Activated naive CD4-positive, alpha-beta T cell treated with anti-CD3 and anti-CD28 coated beads, Interleukin-2, amount 10 ng/mL, durations not matched to agents 7 days and 5 days (primary cell): ENCODE measurements at regions not wholly inside any gene's neighbourhood (a gene's known extent, or its start where the extent isn't known, plus 50 kb on each side); places are given as distances from the start of the nearest gene placed in this dataset.

Experiments used
- CTCF ChIA-PET: fragments of 350-600 bp; sonication (Branson Sonifier 250); formaldehyde crosslinking; loops from one replicate; lab custom pipeline; 2021; ENCODE audit warnings: antibody characterized with exemption; lab: Charles Lee
- DNase-seq: peaks from one replicate; pipeline ENCODE4 v3.0.0-alpha.2; 2020
- H3K27ac Mint-ChIP-seq: one replicate; pipeline ENCODE4 v1.8.0; 2021; ENCODE audit warnings: mild to moderate bottlenecking, moderate library complexity, mixed read lengths
- H3K27me3 Mint-ChIP-seq: one replicate; pipeline ENCODE4 v1.8.0; 2021; ENCODE audit warnings: mild to moderate bottlenecking, mixed read lengths
- H3K36me3 Mint-ChIP-seq: one replicate; pipeline ENCODE4 v1.8.0; 2021; ENCODE audit warnings: mixed read lengths
- H3K4me1 Mint-ChIP-seq: one replicate; pipeline ENCODE4 v1.8.0; 2021; ENCODE audit warnings: mixed read lengths
- H3K4me3 Mint-ChIP-seq: one replicate; pipeline ENCODE4 v1.8.0; 2021; ENCODE audit warnings: mild to moderate bottlenecking, moderate library complexity, mixed read lengths
- H3K9me3 Mint-ChIP-seq: one replicate; pipeline ENCODE4 v1.8.0; 2021; ENCODE audit warnings: mixed read lengths

GRCh38 chr11:115931548-115932083 lies 427.4 kb upstream of the CADM1 start:
- H3K4me3 Mint-ChIP-seq, result no peak overlapping the region
- no peaks in the 10 kb centered on the region for H3K36me3 Mint-ChIP-seq
- H3K27me3 Mint-ChIP-seq, result no peaks in the 10 kb centered on the region
- no peak overlapping the region for H3K27ac Mint-ChIP-seq
- H3K4me1 Mint-ChIP-seq, result no peaks in the 10 kb centered on the region
- no peaks in the 10 kb centered on the region for H3K9me3 Mint-ChIP-seq
- CTCF ChIA-PET, result no interaction called here
- DNase-seq, result no peak

- Mint-ChIP-seq H3K4me1 (no peaks in the 10 kb centered on the region), H3K36me3 (no peaks in the 10 kb centered on the region), H3K4me3 (no peak overlapping the region), H3K27ac (no peak overlapping the region), H3K27me3 (no peaks in the 10 kb centered on the region), H3K9me3 (peaks cover 3% of the 10 kb centered on the region)
- CTCF ChIA-PET, result no interaction called here
- no peak for DNase-seq
Measured at GRCh38 chr11:115930886-115931547, 426.8 kb upstream of the CADM1 start.

- CTCF ChIA-PET, result no interaction called here
- no peak overlapping the region for H3K4me3 Mint-ChIP-seq
- peaks cover 3% of the 10 kb centered on the region for H3K9me3 Mint-ChIP-seq
Measured at GRCh38 chr11:115930291-115930690, 426.1 kb upstream of the CADM1 start.

GRCh38 chr11:115929618-115930129 lies 425.5 kb upstream of the CADM1 start:
- Mint-ChIP-seq H3K27me3 (no peaks in the 10 kb centered on the region), H3K4me3 (no peak overlapping the region), H3K36me3 (no peaks in the 10 kb centered on the region), H3K4me1 (no peaks in the 10 kb centered on the region), H3K27ac (no peak overlapping the region), H3K9me3 (peaks cover 3% of the 10 kb centered on the region)
- CTCF ChIA-PET, result no interaction called here
- DNase-seq, result no peak

More at GRCh38 chr11:115930291-115930690, 426.1 kb upstream of the CADM1 start:
- Mint-ChIP-seq H3K27me3 (no peaks in the 10 kb centered on the region), H3K36me3 (no peaks in the 10 kb centered on the region), H3K27ac (no peak overlapping the region), H3K4me1 (no peaks in the 10 kb centered on the region)
- no peak for DNase-seq

GRCh38 chr11:115928811-115929210 lies 424.6 kb upstream of the CADM1 start:
- no peak overlapping the region for H3K27ac Mint-ChIP-seq
- DNase-seq, result no peak
- H3K36me3 Mint-ChIP-seq, result no peaks in the 10 kb centered on the region
- H3K9me3 Mint-ChIP-seq, result peaks cover 3% of the 10 kb centered on the region
- H3K27me3 Mint-ChIP-seq, result no peaks in the 10 kb centered on the region
- no peak overlapping the region for H3K4me3 Mint-ChIP-seq
- no peaks in the 10 kb centered on the region for H3K4me1 Mint-ChIP-seq
- CTCF ChIA-PET, result no interaction called here

GRCh38 chr11:115927823-115928329 lies 423.7 kb upstream of the CADM1 start:
- Mint-ChIP-seq H3K36me3 (no peaks in the 10 kb centered on the region), H3K4me1 (no peaks in the 10 kb centered on the region), H3K27ac (no peak overlapping the region), H3K4me3 (no peak overlapping the region), H3K27me3 (no peaks in the 10 kb centered on the region), H3K9me3 (peaks cover 5% of the 10 kb centered on the region)
- CTCF ChIA-PET, result no interaction called here
- no peak for DNase-seq

GRCh38 chr11:115926601-115927000 lies 422.4 kb upstream of the CADM1 start:
- no peak overlapping the region for H3K4me3 Mint-ChIP-seq

GRCh38 chr11:115926138-115926537 lies 421.9 kb upstream of the CADM1 start:
- Mint-ChIP-seq H3K27me3 (no peaks in the 10 kb centered on the region), H3K9me3 (peaks cover 5% of the 10 kb centered on the region), H3K4me3 (no peak overlapping the region), H3K4me1 (no peaks in the 10 kb centered on the region), H3K36me3 (no peaks in the 10 kb centered on the region), H3K27ac (no peak overlapping the region)
- CTCF ChIA-PET, result interaction anchor here (0.9 kb wide), 1 partner anchor 23 kb away, joined by 3 read pairs; no protein-coding TSS in a partner anchor
- DNase-seq, result no peak

More at GRCh38 chr11:115926601-115927000, 422.4 kb upstream of the CADM1 start:
- Mint-ChIP-seq H3K9me3 (peaks cover 5% of the 10 kb centered on the region), H3K36me3 (no peaks in the 10 kb centered on the region), H3K27me3 (no peaks in the 10 kb centered on the region), H3K4me1 (no peaks in the 10 kb centered on the region), H3K27ac (no peak overlapping the region)
- no peak for DNase-seq
- CTCF ChIA-PET, result interaction anchor here (0.9 kb wide), 1 partner anchor 24 kb away, joined by 3 read pairs; no protein-coding TSS in a partner anchor

GRCh38 chr11:115925568-115926090 lies 421.4 kb upstream of the CADM1 start:
- H3K27ac Mint-ChIP-seq, result no peak overlapping the region
- H3K27me3 Mint-ChIP-seq, result no peaks in the 10 kb centered on the region
- no peaks in the 10 kb centered on the region for H3K36me3 Mint-ChIP-seq
- peaks cover 5% of the 10 kb centered on the region for H3K9me3 Mint-ChIP-seq
- DNase-seq, result no peak
- no peaks in the 10 kb centered on the region for H3K4me1 Mint-ChIP-seq
- no peak overlapping the region for H3K4me3 Mint-ChIP-seq
- CTCF ChIA-PET, result no interaction called here

- Mint-ChIP-seq H3K27ac (no peak overlapping the region), H3K4me1 (no peaks in the 10 kb centered on the region), H3K36me3 (no peaks in the 10 kb centered on the region), H3K27me3 (no peaks in the 10 kb centered on the region), H3K4me3 (no peak overlapping the region), H3K9me3 (peaks cover 5% of the 10 kb centered on the region)
- DNase-seq, result no peak
- CTCF ChIA-PET, result no interaction called here
Measured at GRCh38 chr11:115924744-115925567, 420.7 kb upstream of the CADM1 start.

GRCh38 chr11:115922876-115923275 lies 418.7 kb upstream of the CADM1 start:
- Mint-ChIP-seq H3K4me1 (no peaks in the 10 kb centered on the region), H3K27ac (no peak overlapping the region), H3K36me3 (no peaks in the 10 kb centered on the region), H3K4me3 (no peak overlapping the region), H3K27me3 (no peaks in the 10 kb centered on the region), H3K9me3 (peaks cover 5% of the 10 kb centered on the region)
- no peak for DNase-seq
- CTCF ChIA-PET, result no interaction called here

- no peaks in the 10 kb centered on the region for H3K4me1 Mint-ChIP-seq
- CTCF ChIA-PET, result no interaction called here
- no peaks in the 10 kb centered on the region for H3K36me3 Mint-ChIP-seq
- H3K9me3 Mint-ChIP-seq, result peaks cover 6% of the 10 kb centered on the region
- no peak overlapping the region for H3K27ac Mint-ChIP-seq
- H3K4me3 Mint-ChIP-seq, result no peak overlapping the region
- no peak for DNase-seq
- H3K27me3 Mint-ChIP-seq, result no peaks in the 10 kb centered on the region
Measured at GRCh38 chr11:115921986-115922385, 417.8 kb upstream of the CADM1 start.

GRCh38 chr11:115921540-115921939 lies 417.3 kb upstream of the CADM1 start:
- CTCF ChIA-PET, result no interaction called here
- H3K27me3 Mint-ChIP-seq, result no peaks in the 10 kb centered on the region
- no peak overlapping the region for H3K27ac Mint-ChIP-seq
- no peak overlapping the region for H3K4me3 Mint-ChIP-seq
- H3K36me3 Mint-ChIP-seq, result no peaks in the 10 kb centered on the region
- H3K4me1 Mint-ChIP-seq, result no peaks in the 10 kb centered on the region
- H3K9me3 Mint-ChIP-seq, result peaks cover 6% of the 10 kb centered on the region
- no peak for DNase-seq

- H3K4me3 Mint-ChIP-seq, result no peak overlapping the region
- H3K4me1 Mint-ChIP-seq, result no peaks in the 10 kb centered on the region
- no peaks in the 10 kb centered on the region for H3K27me3 Mint-ChIP-seq
- no peaks in the 10 kb centered on the region for H3K36me3 Mint-ChIP-seq
- H3K27ac Mint-ChIP-seq, result no peak overlapping the region
- H3K9me3 Mint-ChIP-seq, result peaks cover 3% of the 10 kb centered on the region
- DNase-seq, result no peak
- CTCF ChIA-PET, result no interaction called here
Measured at GRCh38 chr11:115920841-115921480, 416.7 kb upstream of the CADM1 start.
